Muscle of back (tissue), 3 donors: ENCODE measurements at regions not wholly inside any gene's neighbourhood (a gene's known extent, or its start where the extent isn't known, plus 50 kb on each side); places are given as distances from the start of the nearest gene placed in this dataset.

Experiments used
- DNase-seq, 3 donors: peaks; one replicate each; pipeline versions ENCODE4 v3.0.0 to v3.0.0-alpha.2; 2013

DNA sequence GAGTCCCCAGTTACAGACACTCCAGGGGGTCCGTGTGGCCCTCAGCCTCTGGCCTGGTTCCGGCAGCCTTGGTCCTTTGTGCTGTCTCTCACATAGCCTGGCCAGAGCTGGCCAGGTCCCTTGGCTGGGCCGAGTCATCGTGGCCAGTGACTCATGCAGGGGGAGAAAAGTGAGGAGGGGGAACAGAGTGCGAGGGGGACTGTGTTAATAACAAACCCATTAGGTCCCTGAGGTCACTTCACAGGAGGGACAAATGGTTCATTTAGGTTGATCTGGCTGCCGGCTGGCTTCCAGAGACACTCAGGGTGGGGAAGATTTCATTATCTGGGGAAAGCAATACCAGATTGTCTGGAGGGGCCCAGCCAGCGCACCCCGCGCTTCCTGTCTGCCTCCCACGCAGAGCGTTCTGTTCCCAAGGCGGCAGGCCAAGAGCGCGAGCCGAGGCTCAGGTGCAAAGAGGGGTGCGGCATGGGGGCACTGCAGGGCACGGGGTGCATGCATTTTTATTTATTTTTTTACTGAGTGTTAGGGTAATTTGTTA is 223.1 kb downstream of the SEC14L1 start:
- no peak for DNase-seq

DNA sequence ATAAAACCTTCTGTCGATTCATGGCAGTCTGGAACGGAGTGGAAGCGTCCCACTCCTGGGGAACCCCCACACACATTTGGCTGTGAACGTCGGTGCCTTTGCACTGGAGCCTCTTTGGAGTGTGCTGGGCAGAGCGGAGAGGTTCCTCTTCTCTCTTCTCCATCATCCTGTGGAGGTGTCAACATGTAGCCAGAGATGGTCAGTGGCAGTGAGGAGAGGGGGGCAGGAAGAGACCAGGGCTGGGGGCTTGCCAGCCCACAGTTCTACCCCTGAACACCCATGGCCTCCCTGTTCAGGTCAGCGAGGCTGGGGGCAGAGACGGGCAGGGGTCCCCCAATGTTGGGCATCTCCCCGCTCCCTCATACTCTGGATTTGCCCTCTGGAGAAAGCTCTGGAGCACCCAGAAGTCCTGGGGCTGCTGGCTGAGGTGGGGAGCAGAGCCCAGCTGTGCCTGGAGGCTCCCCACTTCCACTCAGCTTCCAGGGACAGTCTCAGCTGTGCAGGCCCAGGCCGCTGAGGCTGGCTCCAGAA is 223.7 kb downstream of the SEC14L1 start:
- DNase-seq, result no peak

DNA sequence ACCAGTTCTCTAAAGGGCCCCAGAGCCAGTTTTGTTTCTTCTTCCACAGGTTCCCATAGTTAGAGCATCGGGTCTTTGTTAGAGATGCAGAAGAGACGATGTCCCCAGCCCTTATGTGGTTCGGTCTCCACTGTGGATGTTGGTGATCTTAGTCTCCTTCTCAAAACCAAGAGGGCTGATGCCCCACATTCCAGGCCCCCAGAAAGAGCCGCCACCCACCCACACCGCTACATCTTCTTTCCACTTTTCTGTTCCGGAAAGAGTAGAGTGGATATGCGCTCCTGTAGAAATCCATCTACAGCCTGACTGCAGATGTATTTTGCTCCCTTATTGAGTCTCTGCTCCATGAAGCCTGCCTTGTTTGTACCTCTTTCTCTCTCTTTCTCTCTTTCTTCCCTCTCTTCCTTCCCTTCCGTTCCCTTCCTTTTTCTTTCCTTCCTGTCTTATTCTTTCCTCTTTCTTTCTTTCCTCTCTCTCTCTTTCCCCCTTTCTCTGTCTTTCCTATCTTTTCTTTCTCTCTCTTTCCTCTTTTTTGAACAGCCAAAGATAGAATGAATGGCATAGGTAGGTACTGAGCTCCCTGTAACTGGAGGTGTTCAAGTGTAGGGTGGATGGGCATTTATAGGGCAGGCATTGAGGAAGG is 224.3 kb downstream of the SEC14L1 start:
- no peak for DNase-seq

DNA sequence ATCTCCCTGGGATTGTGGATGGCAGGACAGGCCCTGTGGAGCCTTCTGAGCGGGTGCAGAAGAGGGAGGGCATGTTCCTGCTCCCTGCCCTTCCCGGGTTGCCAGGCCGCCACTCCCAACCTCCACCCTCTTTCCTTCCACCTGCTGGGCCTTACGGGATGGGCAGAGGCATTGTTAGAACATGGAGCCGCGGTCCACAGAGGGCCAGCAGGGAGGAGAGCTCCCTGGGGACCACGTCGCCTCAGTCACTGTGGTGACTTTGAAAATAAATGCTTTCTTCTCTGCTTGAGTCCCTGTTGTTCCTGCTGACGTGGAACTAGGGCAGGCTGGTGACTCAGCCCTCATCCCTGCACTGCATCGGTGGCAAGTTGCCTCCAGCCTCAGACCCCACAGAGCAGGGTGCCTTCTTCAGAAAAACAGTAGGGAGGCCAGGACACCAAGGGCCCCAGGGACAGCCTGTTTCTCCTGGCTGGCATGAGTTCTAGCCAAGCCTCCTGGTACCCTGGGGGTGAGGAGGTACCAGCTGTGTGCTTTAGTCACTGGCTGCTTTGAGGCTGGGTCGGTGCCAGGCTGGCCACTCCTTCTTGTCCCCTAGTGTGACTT is 224.9 kb downstream of the SEC14L1 start:
- peak in 1 of 3 donors; percentile 64 for DNase-seq

DNA sequence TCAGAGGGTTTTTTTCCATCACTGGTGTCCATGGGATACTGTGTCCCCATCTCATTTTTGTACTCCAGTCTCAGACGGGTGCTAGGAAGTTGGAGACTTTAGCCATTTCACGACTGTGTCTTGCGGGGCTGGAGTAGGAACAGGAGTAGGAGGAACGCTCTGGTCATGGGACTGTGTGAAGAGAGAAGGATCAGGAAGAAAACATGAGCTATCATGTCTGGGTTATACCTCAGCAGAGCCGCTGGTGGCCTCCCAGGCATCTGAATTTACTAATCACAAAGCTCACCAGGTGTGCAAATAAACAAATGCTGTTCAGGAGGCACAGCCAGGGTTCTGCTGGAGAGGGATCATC is 225.4 kb downstream of the SEC14L1 start:
- DNase-seq, result no peak

DNA sequence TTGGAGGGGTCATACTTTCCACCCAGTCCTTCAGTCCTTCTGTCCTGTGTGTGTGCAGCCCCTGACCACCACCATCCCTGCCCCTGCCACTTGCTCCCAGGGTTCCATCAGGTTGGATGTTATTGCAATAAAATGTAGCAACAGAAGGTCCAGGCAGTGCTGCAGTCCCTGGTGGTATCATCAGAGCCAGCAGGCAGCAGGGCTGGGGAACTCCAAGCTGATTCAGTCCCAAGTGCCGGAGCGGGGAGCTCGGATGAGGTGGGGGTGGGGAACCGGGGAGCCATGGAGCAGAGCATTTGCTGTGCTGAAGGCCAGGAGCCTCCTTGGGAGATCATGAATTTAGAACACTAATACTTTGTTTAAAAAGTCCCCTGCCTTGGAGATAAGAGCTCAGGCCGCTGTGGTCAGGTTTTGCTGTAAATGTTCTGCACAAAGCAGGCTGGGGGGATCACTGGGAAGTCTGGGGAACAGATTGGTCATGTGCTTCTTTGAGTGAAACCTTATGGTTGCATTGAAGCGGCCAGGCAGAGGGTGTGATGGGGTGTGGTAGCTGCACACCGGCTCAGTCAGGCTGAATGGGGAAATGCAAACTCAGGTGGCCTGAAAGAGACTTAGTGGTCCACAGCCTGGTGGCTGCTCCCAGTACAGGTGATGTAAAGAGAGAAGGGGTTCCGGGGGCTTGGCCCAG is 225.9 kb downstream of the SEC14L1 start:
- no peak for DNase-seq

DNA sequence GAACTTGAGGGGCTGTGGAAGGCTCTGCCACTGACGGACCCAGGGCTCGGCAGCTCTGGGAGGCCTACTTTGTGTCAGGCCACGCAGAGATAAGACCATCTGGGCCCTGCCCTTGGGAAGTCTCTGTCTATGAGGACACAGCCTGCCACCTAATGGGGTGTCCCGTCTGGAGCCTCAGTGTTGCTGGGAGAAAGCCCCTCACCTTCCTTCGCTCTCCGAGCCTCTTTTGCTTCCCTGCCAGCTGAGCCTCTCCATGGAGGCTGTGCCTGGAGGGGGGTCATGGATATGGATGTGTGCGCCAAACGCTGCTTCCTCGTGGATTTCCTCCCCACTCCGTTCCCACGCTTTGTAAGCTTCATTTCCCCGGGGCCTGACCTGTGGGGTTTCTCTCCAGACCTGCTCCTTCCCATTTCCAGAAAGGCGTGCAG is 228.8 kb downstream of the SEC14L1 start:
- no peak for DNase-seq

DNA sequence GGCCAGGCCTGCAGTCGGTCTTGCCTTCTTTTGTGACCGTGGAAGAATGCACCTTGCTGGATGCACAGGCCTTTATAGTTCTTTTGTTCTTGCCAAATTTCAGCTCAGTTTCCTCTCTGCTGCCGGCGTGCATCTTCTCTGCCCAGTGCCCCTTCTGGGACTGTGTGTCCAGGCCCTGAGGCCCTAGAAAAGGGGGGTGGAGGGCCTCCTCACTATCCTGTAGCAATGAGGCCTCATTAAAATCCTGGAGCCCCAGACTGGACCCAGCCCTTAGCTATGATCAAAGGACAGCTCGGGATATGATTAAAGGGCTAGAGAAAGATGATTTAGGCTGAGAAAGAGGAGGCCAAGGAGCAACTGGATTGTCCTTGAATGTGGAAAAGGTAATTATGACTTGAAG is 229.8 kb downstream of the SEC14L1 start:
- no peak for DNase-seq

DNA sequence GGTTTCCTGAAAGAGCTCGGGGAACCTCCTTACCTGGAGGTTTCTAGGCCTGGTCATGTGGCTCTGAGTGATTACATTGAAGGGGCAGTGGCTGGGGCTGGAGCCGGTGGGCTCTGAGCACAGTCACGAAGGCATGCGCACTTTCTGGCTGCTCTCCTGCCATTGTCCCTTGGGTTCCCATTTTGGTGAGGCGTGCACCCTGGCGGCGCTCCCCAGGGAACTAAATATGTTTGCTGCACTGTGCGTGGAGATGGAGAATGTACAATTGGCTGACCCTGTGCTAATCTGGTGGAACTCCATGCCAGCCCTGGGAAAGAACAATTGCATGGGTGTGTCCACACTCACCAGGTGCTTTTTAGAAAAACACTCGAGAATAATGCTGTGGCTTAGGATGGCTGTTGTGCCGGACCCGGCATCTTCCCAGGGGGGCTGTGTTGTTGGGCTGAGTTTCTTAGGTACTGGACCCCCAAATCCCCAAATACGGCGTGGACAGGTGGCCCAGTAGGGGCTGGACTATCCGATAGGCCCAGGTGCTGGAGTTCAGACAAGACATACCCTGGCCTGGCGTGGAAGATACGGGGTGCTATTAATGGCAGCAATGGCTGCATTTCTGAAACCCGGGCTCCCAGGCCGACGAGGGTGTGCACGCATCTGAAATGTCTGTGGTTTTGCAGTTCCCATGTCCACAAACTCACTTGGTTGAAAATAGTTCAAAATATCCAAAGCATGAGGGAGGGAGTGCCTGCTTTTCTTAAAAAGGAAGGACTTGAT is 230.5 kb downstream of the SEC14L1 start:
- no peak for DNase-seq

DNA sequence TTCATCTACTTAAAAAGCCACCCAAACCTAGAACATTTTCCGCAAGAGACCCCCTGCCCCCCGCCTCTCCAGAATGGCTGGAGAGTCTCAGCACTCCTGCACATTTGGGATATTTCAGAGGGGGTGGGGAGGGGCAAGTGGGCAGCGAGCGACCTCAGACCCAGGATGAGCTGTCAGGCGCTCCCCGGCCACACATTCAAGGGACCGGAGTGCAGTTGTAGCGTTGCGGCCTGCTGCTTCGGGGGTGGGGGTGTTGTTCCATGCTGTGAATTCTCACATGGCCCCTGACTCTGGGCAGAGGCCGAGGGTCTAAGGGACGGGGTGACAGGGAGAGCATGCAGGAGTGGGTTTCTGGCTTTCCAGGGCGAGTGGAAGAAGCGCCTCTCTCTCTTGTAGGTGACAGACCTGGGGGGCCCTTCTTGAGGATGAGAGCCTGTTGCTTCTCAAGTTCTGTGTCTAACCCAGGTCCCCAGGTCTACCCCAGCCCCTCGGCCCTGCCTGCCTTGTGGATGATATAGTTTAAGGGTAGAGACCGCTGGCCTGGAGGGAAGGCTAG is 231.2 kb downstream of the SEC14L1 start:
- no peak for DNase-seq

DNA sequence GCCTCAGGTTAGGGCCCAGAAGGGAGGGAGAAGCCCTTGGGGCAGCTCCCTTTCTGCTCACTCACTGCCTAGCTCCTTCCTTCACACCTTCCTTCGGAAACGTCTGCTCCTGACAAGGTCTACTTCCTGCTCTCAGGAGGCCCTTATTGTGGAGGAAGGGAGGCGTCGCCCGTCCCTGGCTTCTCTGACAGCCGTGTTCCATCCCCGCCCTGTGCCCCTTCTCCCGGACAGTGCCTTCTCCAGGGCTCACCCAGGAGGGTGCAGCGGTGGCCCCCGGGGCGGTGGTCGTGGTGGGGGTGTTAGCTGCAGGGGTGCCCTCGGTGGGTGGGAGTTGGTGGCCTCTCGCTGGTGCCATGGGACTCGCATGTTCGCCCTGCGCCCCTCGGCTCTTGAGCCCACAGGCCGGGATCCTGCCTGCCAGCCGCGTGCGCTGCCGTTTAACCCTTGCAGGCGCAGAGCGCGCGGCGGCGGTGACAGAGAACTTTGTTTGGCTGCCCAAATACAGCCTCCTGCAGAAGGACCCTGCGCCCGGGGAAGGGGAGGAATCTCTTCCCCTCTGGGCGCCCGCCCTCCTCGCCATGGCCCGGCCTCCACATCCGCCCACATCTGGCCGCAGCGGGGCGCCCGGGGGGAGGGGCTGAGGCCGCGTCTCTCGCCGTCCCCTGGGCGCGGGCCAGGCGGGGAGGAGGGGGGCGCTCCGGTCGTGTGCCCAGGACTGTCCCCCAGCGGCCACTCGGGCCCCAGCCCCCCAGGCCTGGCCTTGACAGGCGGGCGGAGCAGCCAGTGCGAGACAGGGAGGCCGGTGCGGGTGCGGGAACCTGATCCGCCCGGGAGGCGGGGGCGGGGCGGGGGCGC is 231.9 kb downstream of the SEC14L1 start:
- DNase-seq, result peak; percentile 87 to 96 (median 89)

DNA sequence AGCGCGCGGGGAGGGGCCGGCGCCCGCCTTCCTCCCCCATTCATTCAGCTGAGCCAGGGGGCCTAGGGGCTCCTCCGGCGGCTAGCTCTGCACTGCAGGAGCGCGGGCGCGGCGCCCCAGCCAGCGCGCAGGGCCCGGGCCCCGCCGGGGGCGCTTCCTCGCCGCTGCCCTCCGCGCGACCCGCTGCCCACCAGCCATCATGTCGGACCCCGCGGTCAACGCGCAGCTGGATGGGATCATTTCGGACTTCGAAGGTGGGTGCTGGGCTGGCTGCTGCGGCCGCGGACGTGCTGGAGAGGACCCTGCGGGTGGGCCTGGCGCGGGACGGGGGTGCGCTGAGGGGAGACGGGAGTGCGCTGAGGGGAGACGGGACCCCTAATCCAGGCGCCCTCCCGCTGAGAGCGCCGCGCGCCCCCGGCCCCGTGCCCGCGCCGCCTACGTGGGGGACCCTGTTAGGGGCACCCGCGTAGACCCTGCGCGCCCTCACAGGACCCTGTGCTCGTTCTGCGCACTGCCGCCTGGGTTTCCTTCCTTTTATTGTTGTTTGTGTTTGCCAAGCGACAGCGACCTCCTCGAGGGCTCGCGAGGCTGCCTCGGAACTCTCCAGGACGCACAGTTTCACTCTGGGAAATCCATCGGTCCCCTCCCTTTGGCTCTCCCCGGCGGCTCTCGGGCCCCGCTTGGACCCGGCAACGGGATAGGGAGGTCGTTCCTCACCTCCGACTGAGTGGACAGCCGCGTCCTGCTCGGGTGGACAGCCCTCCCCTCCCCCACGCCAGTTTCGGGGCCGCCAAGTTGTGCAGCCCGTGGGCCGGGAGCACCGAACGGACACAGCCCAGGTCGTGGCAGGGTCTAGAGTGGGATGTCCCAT is 232.8 kb downstream of the SEC14L1 start:
- DNase-seq, result peak in 2 of 3 donors; percentile 64 to 86

DNA sequence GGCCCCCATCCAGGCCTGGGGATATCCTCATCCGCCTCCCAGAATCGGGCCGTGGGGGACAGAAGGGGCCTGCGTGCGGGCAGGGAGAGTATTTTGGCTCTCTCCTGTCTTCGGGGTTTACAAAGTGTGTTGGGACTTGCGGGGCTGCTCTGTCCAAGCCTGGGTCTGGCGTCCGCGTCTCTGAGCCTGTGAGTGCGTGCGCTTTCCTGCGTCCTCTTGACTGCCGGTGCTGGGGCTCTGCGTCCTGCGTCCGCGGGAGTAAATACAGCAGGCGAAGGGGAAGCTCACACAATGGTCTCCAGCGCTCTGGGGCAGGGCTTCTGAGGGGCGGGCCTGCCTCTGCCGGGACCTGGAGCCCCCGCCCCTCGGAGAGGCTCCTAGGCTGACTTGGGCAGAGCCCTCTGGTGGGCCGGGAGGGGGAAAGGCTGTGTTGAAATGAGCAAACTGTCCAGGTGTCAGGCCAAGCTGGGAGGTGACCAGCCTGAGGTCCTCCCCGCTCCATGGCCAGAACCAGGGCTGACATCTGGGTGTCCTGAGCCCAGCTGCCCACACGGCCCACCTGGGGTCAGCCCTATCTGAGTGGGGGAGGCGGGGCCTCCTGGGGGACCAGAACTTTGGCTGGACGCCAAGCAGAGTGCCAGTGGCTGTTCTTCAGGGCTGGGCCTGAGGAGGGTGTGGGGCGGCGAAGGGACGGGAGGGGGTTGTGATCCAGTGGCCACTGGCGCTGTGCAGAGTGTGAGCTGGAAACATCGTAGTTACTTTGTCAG is 233.6 kb downstream of the SEC14L1 start:
- peak; percentile 82 to 93 (median 85) for DNase-seq

DNA sequence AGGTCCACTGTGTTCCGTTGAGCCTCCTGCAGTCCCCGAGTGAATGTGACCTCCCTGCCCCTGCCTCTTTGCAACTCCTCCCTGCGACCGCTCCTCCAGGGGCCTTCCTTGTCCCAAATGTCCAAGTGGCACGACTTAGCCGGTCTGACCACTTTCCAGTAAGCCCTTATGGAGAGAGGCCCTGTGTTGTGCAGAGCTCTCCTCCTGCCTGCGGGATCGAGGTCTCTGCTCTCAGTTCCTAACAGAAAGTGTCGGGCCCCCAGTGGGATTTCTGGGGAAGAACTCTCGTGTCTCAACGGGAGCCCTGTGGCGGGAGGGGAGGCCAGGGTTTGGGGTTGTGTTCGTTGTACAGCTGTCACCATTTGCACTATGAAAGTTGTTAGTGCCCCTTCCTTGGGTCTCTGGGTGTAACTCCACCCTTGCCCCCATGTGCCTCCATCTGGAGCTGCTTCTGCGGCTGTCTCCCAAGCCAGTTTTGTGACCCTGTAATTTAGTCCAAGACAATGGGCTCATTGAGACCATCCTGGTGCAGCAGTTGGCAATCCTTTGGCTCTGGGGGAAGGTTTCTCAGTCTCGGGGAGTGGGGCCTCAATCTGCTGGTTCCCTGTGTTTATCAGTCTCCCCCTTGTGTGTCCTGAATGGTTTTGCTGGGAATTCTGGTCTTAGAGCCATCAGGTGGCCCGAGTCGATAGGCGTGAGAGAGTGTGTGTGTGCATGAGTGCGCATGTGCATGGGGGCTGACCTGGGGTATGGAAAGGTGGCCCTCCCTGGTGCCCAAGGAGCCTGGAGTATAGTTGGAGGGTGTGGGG is 234.5 kb downstream of the SEC14L1 start:
- no peak for DNase-seq

DNA sequence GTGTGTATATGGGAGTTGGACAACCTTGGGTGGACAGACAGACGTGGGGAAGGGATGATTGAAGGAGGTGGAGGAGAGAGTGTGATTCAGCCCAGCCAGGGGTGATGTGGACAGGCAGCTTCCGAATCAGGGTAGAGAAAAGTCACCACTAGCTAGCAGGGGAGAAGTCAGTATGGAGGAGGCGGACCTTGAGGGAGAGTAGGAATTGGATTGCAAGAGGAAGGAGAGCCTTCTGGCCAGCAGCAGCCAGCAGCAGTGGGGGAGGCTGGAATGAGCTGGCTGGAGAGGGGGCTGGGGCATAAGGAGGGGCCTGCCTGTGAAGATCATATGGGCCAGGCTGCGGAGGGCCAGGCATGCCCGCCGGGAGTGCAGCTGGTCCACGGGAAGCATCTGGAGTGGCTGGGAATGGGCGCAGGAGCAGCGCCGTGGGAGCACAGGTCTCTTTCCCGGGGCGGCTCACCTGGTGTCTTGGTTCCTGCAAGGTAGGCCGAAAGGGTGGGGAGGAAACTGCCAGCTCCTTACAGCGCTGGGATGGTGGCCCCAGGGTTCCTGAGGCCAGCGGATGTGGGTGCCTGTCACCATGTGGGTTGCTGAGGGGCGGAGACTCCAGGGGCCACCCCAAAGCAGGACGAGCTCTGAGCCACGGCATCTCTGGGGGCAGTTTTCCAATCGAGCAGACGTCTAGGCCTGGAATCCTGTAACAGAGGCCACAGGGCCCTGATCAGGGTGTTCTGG is 235.3 kb downstream of the SEC14L1 start:
- peak in 2 of 3 donors; percentile 71 to 75 for DNase-seq

DNA sequence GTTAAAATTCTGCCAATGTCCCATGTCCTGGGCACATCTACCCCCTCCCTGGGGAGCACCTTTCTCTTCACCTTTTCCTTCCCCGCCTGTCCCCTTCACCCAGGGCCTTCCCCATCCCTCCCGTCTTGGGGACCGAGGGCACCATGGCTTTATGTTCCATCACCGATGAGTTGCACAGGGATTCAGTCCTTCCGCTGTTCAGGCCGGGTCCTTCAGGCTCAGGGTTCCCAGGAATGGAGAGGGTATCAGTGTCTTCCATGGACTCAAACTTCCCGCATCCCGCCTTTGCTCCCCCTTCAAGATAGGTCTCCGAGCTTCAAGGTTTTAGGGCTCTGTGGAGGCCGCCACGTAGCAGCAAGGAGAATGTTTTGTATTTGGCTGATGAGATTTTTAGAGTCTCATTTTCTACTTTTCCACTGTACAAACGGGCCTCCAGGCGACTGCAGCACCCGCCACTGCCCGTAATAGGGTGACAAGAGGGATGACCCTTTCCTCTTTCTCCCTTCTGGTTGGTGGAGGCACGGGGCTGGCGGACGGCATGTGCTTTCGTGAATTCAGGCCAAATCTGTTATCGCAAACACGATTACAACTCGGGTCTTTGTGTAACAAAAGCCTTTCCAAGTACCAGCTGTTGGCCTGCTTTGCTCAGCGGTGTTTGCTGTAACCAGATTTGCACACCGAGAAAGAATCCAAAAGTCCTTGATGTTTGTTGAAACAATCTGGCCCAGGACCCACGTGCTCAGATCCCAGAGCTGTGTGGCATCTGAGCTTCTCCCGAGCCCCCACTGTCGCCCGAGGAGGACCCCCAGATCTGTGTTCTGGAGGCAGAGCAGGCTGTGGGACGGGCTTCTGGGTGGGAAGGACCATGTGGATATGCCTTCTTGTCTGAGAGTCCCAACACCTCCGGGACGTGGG is 236.3 kb downstream of the SEC14L1 start:
- DNase-seq, result no peak
